ENCODE measurements at regions not wholly inside any gene's neighbourhood (a gene's known extent, or its start where the extent isn't known, plus 50 kb on each side); places are given as distances from the start of the nearest gene placed in this dataset.
A peak's percentile ranks its signal among the peaks of the same experiment; 100 is the strongest.

DNA sequence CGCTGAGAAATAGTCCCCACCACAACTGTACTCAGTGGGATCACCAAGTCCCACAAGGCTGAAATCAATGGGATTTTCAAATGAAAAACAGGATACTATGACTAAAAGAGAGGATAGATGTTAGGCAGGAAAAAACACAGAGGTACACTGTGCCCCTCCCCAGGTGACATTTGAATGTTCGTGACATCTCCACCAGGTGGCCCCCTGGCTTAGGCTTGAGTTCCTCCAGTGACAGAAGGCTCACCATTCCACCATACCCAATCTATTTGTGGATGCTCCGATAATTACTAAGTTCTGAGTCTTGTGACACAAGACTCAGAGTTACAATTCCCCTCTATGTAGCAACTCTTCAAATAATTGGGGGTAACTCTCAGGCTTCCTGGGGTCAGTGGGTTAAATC lies 77.5 kb upstream of the KCNMA1 start:
- no peak for TF ChIP-seq POLR2AphosphoS5 (IDR thresholded peaks at IDR 0.05)
- TF ChIP-seq, protein P1, sequence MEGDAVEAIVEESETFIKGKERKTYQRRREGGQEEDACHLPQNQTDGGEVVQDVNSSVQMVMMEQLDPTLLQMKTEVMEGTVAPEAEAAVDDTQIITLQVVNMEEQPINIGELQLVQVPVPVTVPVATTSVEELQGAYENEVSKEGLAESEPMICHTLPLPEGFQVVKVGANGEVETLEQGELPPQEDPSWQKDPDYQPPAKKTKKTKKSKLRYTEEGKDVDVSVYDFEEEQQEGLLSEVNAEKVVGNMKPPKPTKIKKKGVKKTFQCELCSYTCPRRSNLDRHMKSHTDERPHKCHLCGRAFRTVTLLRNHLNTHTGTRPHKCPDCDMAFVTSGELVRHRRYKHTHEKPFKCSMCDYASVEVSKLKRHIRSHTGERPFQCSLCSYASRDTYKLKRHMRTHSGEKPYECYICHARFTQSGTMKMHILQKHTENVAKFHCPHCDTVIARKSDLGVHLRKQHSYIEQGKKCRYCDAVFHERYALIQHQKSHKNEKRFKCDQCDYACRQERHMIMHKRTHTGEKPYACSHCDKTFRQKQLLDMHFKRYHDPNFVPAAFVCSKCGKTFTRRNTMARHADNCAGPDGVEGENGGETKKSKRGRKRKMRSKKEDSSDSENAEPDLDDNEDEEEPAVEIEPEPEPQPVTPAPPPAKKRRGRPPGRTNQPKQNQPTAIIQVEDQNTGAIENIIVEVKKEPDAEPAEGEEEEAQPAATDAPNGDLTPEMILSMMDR (IDR thresholded peaks at IDR 0.05): peak in 2 of 4 experiments; percentile 17 to 21
